GM23338 (cell line): ENCODE measurements at regions not wholly inside any gene's neighbourhood (a gene's known extent, or its start where the extent isn't known, plus 50 kb on each side); places are given as distances from the start of the nearest gene placed in this dataset.

Experiments
- ATAC-seq: fragments of 200-7000 bp; cut with Tn5 transposase; 3 replicates; pipeline ENCODE4 v1.9.1; 2020
- DNase-seq: peaks from one replicate; pipeline ENCODE4 v3.0.0-alpha.2; 2015; ENCODE audit warnings: low spot score
- H2AFZ ChIP-seq: fragments of 200-600 bp; sonication (generic); 2 replicates; pipeline ENCODE4 v1.8.0; 2016; ENCODE audit warnings: antibody characterized with exemption, mild to moderate bottlenecking, moderate library complexity
- H3F3A ChIP-seq: fragments of 200-600 bp; sonication (generic); replicated peaks from 2 replicates; pipeline ENCODE4 v1.8.0; 2017; ENCODE audit warnings: antibody characterized with exemption, mixed run types, low read depth
- H3K27ac ChIP-seq: fragments of 200-600 bp; sonication (generic); 2 replicates; pipeline ENCODE4 v1.6.1; 2016; ENCODE audit warnings: low read depth
- H3K27me3 ChIP-seq: fragments of 200-600 bp; sonication (generic); 2 replicates; pipeline ENCODE4 v1.8.0; 2016; ENCODE audit warnings: mild to moderate bottlenecking, mixed run types, moderate library complexity; ENCODE audit not compliant: insufficient read depth
- H3K36me3 ChIP-seq: fragments of 200-600 bp; sonication (generic); 2 replicates; pipeline ENCODE4 v1.8.0; 2016; ENCODE audit warnings: mild to moderate bottlenecking; ENCODE audit not compliant: insufficient read depth
- H3K4me1 ChIP-seq: fragments of 200-600 bp; sonication (generic); 2 replicates; pipeline ENCODE4 v1.8.0; 2016; ENCODE audit warnings: mild to moderate bottlenecking, moderate library complexity; ENCODE audit not compliant: insufficient read depth
- H3K4me2 ChIP-seq: fragments of 200-600 bp; sonication (generic); 2 replicates; pipeline ENCODE4 v1.7.1; 2017; ENCODE audit warnings: mixed run types
- H3K4me3 ChIP-seq: fragments of 200-600 bp; sonication (generic); 2 replicates; pipeline ENCODE4 v1.6.1; 2016; ENCODE audit warnings: mixed run types
- H3K79me2 ChIP-seq: fragments of 200-600 bp; sonication (generic); replicated peaks from 2 replicates; pipeline ENCODE4 v1.8.0; 2017; ENCODE audit warnings: mild to moderate bottlenecking; ENCODE audit not compliant: insufficient read depth
- H3K9me2 ChIP-seq: fragments of 200-600 bp; sonication (generic); 2 replicates; pipeline ENCODE4 v1.8.0; 2017; ENCODE audit not compliant: insufficient read depth
- H4K20me1 ChIP-seq: fragments of 200-600 bp; sonication (generic); replicated peaks from 2 replicates; pipeline ENCODE4 v1.8.0; 2017; ENCODE audit warnings: mild to moderate bottlenecking; ENCODE audit not compliant: insufficient read depth
- H3K27ac Mint-ChIP-seq: 2 replicates; pipeline ENCODE4 v1.8.0; 2020; ENCODE audit warnings: inconsistent platforms, mild to moderate bottlenecking, moderate library complexity, mixed read lengths
- H3K27me3 Mint-ChIP-seq: 3 replicates; pipeline ENCODE4 v1.8.0; 2022; ENCODE audit warnings: low read depth, mild to moderate bottlenecking, moderate library complexity, mixed read lengths, inconsistent platforms; ENCODE audit not compliant: insufficient read depth, poor library complexity
- H3K36me3 Mint-ChIP-seq: 3 replicates; pipeline ENCODE4 v1.8.0; 2021; ENCODE audit warnings: low read depth, mild to moderate bottlenecking, inconsistent platforms, moderate library complexity, mixed read lengths
- H3K4me1 Mint-ChIP-seq: 3 replicates; pipeline ENCODE4 v1.8.0; 2020; ENCODE audit warnings: mild to moderate bottlenecking, inconsistent platforms, mixed read lengths
- H3K4me3 Mint-ChIP-seq: 3 replicates; pipeline ENCODE4 v1.8.0; 2021; ENCODE audit warnings: moderate library complexity, mild to moderate bottlenecking, inconsistent platforms, mixed read lengths
- H3K9me3 Mint-ChIP-seq: 3 replicates; pipeline ENCODE4 v1.8.0; 2020; ENCODE audit warnings: moderate library complexity, mild to moderate bottlenecking, inconsistent platforms, mixed read lengths
- CREB1 ChIP-seq: fragments of 250-450 bp; sonication (Bioruptor Pico); IDR thresholded peaks from 2 replicates; pipeline ENCODE4 v1.5.0; 2020; ENCODE audit warnings: low read depth, mild to moderate bottlenecking, moderate library complexity
- EZH2 ChIP-seq: fragments of 200-600 bp; sonication (generic); IDR thresholded peaks from one replicate; pipeline ENCODE4 v1.8.0; 2017; ENCODE audit warnings: antibody characterized with exemption, mild to moderate bottlenecking, low read depth; ENCODE audit not compliant: unreplicated experiment
- EZH2phosphoT487 ChIP-seq: fragments of 200-600 bp; sonication (generic); IDR thresholded peaks from one replicate; pipeline ENCODE4 v1.8.1; 2018; ENCODE audit warnings: antibody characterized with exemption; ENCODE audit not compliant: unreplicated experiment
- JUNB ChIP-seq: IDR thresholded peaks from one replicate; pipeline ENCODE4 v1.6.1; 2016; ENCODE audit warnings: antibody characterized with exemption; ENCODE audit not compliant: unreplicated experiment
- NANOG ChIP-seq: IDR thresholded peaks from 2 replicates; pipeline ENCODE4 v1.6.1; 2016; ENCODE audit warnings: antibody characterized with exemption, borderline replicate concordance
- POLR2AphosphoS5 ChIP-seq: IDR thresholded peaks from 2 replicates; pipeline ENCODE4 v1.6.1; 2016; ENCODE audit warnings: antibody characterized with exemption, low read depth
- STAT1 ChIP-seq: IDR thresholded peaks from one replicate; pipeline ENCODE4 v1.6.1; 2016; ENCODE audit warnings: antibody characterized with exemption; ENCODE audit not compliant: unreplicated experiment
- ZNF114 ChIP-seq: fragments of 250-450 bp; sonication (Bioruptor Pico); IDR thresholded peaks from 2 replicates; pipeline ENCODE4 v1.5.0; 2020; ENCODE audit warnings: mild to moderate bottlenecking, moderate library complexity
- ZNF331 ChIP-seq: fragments of 250-450 bp; sonication (Bioruptor Pico); IDR thresholded peaks from 2 replicates; pipeline ENCODE4 v1.5.0; 2020; ENCODE audit warnings: low read depth, mild to moderate bottlenecking, moderate library complexity
- TF ChIP-seq, protein P1 (sequence below): fragments of 250-450 bp; sonication (Bioruptor Pico); IDR thresholded peaks from 2 replicates; pipeline ENCODE4 v1.5.0; 2020; ENCODE audit warnings: mild to moderate bottlenecking, moderate library complexity
- TF ChIP-seq, protein P2 (sequence below), 2 experiments: fragments of 200-600 bp in 1 of 2; sonication (generic) in 1 of 2; conservative IDR thresholded peaks; 2 replicates each; pipeline versions ENCODE4 v1.5.1 to v1.6.1; 2016 to 2017; ENCODE audit warnings: antibody characterized with exemption in 2 of 2, low read depth in 2 of 2, mild to moderate bottlenecking in 2 of 2, moderate library complexity in 1 of 2
- TF ChIP-seq, protein P3 (sequence below): IDR thresholded peaks from one replicate; pipeline ENCODE4 v1.6.1; 2018; ENCODE audit warnings: antibody characterized with exemption; ENCODE audit not compliant: unreplicated experiment
- TF ChIP-seq, protein P4 (sequence below): IDR thresholded peaks from 2 replicates; pipeline ENCODE4 v1.6.1; 2016; ENCODE audit warnings: antibody characterized with exemption

DNA sequence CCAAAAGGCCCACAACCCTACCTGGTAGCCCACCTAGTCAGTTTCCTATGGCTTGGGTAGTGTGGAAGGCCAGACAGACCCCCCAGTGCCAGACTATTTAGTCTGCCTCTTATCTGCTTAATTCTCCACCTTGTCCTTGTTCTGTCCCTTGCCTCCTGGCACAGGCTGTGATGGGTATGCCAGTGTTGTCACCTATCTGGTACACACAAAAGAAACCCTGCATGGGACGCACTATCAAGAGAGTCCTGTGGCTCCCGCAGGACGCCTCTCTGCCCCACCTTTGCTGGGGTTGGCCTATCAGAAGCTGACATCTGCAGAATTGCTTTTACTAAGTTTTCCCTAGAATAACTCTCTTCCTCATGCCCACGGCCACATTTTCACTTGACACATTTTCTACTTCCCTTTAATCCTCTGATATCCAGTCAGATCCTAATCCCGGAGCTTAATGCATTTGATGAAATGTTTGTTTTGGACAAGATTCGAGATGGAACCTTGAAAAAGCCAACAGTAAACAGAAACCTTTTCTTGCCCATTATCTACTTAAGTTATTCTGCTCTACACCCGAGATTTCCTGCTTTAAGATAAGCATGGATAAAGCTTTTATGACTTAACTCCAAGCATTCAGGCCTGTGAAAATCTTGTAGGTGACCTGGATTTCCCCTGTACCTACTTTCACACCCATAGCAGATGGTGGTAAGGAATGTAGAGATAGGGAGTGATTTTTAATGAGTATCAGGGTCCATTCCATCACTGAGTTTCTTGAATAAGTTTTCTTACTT is 468.5 kb downstream of the ZNF608 start:
- Histone ChIP-seq H3K9me2 (peaks cover 9% of the 10 kb centered on the region; the same call in 1 of the 2 replicates), H3K27ac (no peak overlapping the region), H3K4me3 (no peak overlapping the region), H3K36me3 (no peaks in the 10 kb centered on the region), H3K4me2 (no peak overlapping the region), H3K27me3 (no peaks in the 10 kb centered on the region), H4K20me1 (no peaks in the 10 kb centered on the region), H2AFZ (no peak overlapping the region), H3F3A (no peaks in the 10 kb centered on the region), H3K79me2 (no peaks in the 10 kb centered on the region), H3K4me1 (no peaks in the 10 kb centered on the region)
- no peak for ATAC-seq
- H3K27me3 Mint-ChIP-seq = no peaks in the 10 kb centered on the region
- no peak overlapping the region for H3K27ac Mint-ChIP-seq
- H3K4me1 Mint-ChIP-seq = peaks cover 7% of the 10 kb centered on the region; the same call in 2 of the 3 replicates
- TF ChIP-seq CREB1 (CRISPR knock-in tag) (no peak), NANOG (no peak), JUNB (no peak), STAT1 (no peak), EZH2phosphoT487 (no peak), POLR2AphosphoS5 (no peak), EZH2 (no peak), ZNF331 (CRISPR knock-in tag) (no peak), ZNF114 (CRISPR knock-in tag) (no peak)
- TF ChIP-seq, protein P1, sequence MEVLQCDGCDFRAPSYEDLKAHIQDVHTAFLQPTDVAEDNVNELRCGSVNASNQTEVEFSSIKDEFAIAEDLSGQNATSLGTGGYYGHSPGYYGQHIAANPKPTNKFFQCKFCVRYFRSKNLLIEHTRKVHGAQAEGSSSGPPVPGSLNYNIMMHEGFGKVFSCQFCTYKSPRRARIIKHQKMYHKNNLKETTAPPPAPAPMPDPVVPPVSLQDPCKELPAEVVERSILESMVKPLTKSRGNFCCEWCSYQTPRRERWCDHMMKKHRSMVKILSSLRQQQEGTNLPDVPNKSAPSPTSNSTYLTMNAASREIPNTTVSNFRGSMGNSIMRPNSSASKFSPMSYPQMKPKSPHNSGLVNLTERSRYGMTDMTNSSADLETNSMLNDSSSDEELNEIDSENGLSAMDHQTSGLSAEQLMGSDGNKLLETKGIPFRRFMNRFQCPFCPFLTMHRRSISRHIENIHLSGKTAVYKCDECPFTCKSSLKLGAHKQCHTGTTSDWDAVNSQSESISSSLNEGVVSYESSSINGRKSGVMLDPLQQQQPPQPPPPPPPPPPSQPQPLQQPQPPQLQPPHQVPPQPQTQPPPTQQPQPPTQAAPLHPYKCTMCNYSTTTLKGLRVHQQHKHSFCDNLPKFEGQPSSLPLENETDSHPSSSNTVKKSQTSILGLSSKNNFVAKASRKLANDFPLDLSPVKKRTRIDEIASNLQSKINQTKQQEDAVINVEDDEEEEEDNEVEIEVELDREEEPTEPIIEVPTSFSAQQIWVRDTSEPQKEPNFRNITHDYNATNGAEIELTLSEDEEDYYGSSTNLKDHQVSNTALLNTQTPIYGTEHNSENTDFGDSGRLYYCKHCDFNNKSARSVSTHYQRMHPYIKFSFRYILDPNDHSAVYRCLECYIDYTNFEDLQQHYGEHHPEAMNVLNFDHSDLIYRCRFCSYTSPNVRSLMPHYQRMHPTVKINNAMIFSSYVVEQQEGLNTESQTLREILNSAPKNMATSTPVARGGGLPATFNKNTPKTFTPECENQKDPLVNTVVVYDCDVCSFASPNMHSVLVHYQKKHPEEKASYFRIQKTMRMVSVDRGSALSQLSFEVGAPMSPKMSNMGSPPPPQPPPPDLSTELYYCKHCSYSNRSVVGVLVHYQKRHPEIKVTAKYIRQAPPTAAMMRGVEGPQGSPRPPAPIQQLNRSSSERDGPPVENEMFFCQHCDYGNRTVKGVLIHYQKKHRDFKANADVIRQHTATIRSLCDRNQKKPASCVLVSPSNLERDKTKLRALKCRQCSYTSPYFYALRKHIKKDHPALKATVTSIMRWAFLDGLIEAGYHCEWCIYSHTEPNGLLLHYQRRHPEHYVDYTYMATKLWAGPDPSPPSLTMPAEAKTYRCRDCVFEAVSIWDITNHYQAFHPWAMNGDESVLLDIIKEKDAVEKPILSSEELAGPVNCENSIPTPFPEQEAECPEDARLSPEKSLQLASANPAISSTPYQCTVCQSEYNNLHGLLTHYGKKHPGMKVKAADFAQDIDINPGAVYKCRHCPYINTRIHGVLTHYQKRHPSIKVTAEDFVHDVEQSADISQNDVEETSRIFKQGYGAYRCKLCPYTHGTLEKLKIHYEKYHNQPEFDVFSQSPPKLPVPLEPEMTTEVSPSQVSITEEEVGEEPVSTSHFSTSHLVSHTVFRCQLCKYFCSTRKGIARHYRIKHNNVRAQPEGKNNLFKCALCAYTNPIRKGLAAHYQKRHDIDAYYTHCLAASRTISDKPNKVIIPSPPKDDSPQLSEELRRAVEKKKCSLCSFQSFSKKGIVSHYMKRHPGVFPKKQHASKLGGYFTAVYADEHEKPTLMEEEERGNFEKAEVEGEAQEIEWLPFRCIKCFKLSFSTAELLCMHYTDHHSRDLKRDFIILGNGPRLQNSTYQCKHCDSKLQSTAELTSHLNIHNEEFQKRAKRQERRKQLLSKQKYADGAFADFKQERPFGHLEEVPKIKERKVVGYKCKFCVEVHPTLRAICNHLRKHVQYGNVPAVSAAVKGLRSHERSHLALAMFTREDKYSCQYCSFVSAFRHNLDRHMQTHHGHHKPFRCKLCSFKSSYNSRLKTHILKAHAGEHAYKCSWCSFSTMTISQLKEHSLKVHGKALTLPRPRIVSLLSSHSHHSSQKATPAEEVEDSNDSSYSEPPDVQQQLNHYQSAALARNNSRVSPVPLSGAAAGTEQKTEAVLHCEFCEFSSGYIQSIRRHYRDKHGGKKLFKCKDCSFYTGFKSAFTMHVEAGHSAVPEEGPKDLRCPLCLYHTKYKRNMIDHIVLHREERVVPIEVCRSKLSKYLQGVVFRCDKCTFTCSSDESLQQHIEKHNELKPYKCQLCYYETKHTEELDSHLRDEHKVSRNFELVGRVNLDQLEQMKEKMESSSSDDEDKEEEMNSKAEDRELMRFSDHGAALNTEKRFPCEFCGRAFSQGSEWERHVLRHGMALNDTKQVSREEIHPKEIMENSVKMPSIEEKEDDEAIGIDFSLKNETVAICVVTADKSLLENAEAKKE = no peak
- TF ChIP-seq, protein P2, sequence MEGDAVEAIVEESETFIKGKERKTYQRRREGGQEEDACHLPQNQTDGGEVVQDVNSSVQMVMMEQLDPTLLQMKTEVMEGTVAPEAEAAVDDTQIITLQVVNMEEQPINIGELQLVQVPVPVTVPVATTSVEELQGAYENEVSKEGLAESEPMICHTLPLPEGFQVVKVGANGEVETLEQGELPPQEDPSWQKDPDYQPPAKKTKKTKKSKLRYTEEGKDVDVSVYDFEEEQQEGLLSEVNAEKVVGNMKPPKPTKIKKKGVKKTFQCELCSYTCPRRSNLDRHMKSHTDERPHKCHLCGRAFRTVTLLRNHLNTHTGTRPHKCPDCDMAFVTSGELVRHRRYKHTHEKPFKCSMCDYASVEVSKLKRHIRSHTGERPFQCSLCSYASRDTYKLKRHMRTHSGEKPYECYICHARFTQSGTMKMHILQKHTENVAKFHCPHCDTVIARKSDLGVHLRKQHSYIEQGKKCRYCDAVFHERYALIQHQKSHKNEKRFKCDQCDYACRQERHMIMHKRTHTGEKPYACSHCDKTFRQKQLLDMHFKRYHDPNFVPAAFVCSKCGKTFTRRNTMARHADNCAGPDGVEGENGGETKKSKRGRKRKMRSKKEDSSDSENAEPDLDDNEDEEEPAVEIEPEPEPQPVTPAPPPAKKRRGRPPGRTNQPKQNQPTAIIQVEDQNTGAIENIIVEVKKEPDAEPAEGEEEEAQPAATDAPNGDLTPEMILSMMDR (conservative IDR thresholded peaks at IDR 0.05; ENCODE audit: low read depth in 2 of 2) = no peak
- TF ChIP-seq, protein P3, sequence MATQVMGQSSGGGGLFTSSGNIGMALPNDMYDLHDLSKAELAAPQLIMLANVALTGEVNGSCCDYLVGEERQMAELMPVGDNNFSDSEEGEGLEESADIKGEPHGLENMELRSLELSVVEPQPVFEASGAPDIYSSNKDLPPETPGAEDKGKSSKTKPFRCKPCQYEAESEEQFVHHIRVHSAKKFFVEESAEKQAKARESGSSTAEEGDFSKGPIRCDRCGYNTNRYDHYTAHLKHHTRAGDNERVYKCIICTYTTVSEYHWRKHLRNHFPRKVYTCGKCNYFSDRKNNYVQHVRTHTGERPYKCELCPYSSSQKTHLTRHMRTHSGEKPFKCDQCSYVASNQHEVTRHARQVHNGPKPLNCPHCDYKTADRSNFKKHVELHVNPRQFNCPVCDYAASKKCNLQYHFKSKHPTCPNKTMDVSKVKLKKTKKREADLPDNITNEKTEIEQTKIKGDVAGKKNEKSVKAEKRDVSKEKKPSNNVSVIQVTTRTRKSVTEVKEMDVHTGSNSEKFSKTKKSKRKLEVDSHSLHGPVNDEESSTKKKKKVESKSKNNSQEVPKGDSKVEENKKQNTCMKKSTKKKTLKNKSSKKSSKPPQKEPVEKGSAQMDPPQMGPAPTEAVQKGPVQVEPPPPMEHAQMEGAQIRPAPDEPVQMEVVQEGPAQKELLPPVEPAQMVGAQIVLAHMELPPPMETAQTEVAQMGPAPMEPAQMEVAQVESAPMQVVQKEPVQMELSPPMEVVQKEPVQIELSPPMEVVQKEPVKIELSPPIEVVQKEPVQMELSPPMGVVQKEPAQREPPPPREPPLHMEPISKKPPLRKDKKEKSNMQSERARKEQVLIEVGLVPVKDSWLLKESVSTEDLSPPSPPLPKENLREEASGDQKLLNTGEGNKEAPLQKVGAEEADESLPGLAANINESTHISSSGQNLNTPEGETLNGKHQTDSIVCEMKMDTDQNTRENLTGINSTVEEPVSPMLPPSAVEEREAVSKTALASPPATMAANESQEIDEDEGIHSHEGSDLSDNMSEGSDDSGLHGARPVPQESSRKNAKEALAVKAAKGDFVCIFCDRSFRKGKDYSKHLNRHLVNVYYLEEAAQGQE = no peak
- TF ChIP-seq, protein P4, sequence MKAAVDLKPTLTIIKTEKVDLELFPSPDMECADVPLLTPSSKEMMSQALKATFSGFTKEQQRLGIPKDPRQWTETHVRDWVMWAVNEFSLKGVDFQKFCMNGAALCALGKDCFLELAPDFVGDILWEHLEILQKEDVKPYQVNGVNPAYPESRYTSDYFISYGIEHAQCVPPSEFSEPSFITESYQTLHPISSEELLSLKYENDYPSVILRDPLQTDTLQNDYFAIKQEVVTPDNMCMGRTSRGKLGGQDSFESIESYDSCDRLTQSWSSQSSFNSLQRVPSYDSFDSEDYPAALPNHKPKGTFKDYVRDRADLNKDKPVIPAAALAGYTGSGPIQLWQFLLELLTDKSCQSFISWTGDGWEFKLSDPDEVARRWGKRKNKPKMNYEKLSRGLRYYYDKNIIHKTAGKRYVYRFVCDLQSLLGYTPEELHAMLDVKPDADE = no peak
- H3K9me3 Mint-ChIP-seq = no peaks in the 10 kb centered on the region; the same call in 2 of the 3 replicates
- DNase-seq = no peak
- no peak overlapping the region for H3K4me3 Mint-ChIP-seq
- H3K36me3 Mint-ChIP-seq = peaks cover 3% of the 10 kb centered on the region; the same call in 1 of the 3 replicates
